NCI-H1694 treated with DMSO at 0.1 percent for 48 hours (cell line): ENCODE measurements at regions not wholly inside any gene's neighbourhood (a gene's known extent, or its start where the extent isn't known, plus 50 kb on each side); places are given as distances from the start of the nearest gene placed in this dataset.

Experiments used
- DNase-seq: peaks from one replicate; lab custom pipeline; 2025; lab: John Stamatoyannopoulos, UW

DNA sequence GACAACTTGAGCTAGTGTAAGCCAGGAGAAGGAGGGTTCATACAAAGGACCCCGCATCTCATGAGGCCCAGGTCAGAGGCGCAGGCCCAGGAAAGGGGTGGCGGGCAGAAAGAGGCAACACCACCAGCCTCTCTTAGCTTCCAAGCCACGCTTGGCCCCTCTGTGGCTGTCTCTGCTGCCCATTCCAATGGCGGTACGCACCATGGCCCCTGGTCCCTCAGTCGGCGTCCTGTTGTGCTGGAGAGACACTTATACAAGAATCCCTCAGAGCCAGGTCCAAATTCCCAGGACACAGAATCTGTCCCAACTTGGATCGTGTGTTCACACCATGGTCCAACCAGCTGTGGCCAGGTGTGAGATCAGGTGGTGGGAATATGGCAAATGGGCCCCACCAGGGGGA lies 127.0 kb upstream of the CDH4 start:
- DNase-seq = no peak

DNA sequence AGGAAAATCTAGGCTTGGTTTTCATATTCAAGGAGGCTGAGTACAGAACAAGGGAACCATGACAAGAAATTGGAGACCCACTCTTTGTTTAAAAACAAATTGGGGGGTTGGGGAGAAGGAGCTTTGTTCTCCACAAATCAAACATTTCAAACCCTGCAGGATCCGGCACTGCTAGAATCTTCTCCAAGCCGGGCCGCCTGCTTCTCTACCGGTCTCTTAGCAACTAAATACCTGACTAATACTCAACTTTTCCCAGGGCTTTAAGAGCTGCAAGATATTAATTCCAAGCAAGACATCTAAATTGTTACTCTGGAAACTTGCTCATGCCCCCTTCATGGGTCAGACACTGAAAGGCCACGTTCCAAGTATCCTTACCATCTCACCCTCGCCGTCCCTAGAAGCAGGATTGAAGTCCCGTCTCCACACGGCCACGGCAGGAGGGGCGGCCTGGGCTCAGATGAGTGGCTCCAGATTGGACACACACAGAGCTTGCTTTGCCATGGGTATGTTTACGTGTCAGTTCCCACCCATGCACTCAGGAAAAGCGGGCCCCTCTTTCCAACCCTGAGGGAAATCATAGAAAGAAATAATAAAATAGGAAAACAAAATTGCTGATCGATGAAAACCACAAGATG lies 126.4 kb upstream of the CDH4 start:
- DNase-seq = no peak

DNA sequence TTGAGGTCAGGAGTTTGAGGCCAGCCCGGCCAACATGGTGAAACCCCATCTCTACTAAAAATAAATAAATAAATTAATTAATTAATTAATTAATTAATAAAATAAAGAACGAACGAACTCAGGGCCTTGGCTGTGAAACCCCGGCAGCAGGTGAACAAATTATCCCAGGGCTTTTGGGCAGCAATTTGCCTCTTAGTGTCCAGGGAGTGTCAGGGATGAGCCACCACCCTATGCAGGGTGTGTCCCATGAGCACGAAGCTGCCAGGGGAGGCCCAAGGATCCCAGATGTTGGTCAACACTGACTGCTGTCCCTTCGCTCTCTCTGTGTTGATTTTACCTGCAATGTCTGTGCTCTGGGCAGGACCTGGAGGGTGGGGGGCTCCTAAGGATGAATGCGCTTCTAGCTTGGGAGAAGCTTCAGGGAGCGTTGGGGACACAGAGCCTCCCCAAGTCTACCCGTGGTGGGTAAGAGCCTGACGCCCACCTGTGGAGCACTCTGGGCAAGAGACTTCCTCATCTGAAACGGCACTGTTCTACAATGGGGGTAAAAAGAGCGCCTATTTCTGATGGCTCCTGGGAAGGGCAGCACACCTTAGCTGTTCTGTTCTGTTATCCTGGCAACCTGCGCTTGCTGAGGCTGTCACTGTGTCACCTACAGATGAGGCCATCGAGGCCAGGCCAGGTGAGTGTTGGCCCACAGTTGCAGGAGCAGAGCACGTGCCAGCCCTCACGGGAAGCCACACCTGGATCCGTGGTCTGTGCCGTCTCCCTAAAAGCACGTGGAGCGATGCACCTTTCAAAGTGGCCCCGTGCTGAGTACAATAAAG lies 125.5 kb upstream of the CDH4 start:
- DNase-seq = no peak

DNA sequence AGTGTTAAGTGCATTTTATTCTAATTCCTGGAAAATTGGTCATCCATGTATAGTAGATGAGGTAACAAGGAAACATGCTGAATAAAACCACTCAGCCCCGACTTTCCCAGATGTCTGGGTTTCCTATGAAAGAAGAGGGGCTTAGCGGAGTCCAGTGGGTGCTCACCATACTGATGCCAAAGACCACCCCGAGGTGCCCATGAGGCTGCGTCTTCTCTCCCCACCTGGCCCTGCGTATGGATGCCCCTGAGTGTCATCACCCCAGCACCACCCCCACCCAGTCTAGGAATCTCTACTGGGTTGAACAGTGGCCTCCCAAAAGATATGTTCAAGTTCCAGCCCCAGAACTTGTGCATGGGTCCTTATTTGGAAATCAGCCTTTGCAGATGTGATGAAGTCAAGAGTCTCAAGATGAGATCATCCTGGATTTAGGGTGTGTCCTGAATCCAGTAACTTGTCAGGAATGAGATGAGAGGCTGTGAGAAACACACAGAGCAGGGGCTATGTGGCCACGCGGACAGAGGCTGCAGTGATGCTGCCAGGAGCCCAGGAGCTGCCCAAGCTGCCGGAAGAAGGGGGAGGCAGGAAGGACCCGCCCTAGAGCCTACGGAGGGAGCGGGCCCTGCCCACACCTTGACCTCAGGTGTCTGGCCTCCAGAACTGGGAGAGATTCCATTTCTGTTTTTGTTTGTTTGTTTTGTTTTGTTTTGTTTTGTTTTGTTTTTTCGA lies 124.6 kb upstream of the CDH4 start:
- no peak for DNase-seq

DNA sequence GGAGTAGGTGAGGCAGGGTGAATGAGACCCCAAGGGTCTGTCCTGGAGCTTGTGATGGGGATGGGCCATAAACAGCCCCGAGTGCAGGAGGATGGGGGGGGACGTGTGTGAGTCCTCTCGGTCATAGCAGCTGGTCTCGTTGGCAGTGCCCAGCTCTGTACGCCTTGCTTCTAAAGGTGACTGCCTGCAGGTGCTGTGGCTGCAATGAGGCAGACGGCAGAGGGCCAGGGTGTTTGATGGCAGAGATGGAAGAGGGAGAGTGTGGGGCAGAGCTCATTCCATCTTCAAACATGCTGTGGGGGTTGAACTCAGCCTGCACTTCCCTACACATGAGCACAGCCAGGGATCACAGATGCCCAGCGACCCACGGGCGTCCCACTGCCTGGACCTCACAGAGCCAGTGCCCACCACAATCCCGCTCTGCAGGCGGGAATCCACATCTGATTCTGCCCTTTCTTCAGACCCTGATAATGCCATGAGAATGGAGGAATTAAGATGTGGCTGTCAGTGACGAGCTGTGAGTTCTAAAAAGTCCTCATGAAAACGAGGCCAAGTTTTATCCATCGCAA lies 123.3 kb upstream of the CDH4 start:
- no peak for DNase-seq

DNA sequence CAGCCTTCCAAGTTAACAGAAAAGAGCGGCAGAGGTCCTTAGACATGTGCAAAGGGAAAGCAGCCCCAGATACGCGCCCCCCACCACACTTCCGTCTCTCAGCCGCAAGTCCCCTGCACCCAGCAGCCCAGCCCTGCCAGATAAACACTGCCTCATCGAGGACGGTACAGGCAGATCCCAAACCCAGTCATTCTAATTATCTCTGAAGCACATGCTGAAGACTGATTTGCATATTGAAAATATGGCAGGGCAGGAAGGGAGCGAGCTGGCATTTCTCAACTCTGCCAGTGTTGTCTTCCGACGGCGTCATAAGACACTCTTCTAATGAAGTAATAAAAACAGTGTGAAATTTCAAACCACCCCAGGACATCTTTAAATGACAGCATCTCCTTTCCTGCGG lies 122.8 kb upstream of the CDH4 start:
- no peak for DNase-seq

DNA sequence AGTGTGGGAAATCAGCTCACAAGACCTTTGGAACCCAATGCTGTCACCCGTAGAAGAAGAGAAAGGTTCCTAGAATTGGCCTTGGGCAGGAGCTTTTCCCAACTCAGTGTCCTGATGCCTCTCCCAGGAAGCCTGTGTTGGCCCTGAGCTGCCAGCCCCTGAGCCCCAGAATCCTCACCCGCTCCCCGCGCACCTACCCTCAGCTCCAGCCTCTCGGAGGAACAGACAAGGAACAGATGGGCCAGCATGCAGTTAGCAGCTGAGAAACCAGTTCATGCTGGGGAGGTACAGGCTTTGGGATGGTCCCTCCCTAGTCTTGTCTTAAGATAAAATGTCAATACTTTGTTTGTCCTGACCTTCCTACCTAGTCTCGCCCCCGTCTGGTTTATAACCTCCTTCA lies 121.9 kb upstream of the CDH4 start:
- no peak for DNase-seq

DNA sequence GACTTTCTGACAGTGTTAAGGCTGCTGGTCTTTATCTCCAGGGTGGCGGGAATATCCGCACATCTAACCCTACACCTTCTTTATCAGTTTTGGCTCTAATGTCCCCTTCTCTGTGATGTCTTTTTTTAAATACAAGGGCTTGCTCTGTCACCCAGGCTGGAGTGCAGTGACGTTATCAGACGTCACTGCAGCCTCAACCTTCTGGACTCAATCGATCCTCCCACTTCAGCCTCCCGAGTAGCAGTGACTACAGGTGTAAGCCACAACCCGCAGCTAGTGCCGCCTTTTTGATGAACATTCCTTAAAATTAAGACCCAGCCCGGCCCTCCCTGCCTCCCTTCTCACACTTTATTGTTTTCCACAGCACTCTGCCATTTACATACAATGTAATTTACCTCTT lies 120.1 kb upstream of the CDH4 start:
- DNase-seq = no peak

DNA sequence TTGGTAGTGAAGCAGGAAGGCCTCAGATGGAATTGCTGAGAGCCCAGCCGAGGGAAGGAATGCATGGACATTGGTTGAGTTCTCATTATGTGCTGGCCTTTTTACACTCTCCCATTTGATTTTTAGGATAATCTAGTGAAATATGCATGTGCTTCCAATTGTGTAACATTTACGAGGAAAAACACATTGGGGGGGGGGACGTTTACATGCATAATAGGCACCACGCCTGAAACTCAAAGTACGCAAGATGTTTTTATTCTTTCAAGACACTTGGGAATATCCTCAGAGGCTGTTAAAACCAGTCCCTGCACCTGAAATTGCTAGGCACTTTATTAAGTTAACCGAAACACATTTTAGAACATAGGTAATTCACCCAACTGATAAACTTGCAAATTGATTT lies 118.5 kb upstream of the CDH4 start:
- DNase-seq = no peak

DNA sequence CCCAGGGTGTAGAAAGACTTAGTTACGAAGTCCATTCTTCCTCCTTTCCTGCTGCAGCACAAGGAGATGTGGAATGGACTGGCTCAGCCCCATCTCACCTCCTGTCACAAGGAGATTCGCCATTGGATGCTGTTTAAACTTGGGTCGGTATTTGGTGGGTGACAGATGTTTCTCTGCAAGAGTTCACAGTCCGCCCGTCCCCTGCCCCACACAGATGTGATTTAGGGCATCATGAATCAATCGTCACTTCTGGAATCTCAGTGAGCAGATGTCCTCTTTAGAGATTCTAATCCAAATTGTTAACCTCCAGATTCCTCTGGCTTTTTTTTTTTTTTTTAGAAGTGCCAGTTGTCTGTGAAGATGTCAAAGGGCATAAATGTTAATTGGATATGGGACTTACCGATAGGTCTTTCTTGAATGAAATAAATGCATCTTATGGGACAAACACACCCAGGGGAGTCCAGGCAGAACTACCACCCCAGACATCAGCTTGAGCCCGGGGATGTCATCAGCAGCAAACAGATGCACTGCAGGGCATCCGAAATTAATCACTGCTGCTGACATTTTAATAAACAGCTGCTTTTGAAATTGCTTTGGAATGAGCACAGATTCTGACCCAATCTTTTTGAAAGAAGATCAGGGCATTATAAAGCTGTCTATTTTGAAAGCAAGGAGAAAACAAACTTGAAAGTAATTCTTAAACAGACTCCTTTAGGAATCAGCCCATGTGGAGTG lies 117.6 kb upstream of the CDH4 start:
- DNase-seq = no peak

DNA sequence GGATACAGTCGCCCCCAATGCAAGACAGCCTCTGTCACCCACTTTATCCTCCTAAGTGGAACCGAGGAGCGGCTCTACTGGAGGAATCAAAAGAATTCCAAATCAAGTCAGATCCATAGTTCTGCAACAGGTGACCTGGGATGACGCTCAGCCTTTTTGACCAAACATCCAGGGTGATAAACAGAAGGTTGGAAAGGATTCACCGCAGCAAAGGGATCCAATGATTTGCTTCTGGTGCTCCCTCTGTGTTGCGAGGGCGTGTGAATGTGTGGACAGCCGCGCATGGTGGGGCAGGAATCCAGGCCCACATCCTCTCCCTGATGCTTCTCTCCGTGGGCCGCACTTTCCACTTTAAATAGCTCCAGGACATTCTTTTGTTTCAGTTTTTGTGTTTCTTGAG lies 116.8 kb upstream of the CDH4 start:
- DNase-seq = no peak

DNA sequence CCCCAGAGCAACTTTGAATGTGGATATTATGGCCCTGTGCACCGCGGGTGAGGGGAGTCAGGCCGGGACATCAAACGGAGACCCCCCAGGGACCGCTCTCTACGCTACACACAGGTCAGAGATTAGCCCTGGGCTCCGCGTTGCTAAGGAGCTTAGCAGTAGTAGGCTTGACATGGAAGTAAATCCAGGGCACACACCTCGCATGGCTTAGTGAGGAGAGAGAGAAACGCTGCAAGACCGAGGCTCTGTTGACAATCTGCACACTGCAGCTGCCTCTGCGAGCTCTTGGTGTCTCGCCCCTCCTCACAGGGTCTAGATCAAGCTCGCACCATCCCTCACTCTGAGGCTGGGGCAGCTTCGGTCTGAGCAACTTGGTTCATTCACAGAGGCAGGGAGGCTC lies 116.1 kb upstream of the CDH4 start:
- no peak for DNase-seq

DNA sequence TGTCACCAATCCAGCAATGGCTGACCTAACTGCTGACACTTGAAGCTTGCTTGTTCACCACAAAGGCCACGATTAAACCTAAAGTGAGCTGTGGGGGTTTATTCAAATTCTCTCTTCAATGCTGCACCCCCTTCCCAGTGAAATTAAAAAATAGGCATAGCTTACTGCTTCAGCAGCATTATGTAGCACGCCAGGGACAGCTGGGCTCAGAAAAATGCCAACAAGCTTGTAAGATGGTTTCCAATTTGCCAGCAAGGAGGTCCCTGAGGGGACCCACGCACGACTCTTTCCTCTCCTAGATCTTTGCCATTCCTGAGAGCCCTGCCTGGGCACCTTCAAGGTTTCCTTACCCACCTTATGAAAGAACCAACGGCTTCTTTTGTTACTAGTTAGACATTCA lies 113.5 kb upstream of the CDH4 start:
- DNase-seq = no peak

DNA sequence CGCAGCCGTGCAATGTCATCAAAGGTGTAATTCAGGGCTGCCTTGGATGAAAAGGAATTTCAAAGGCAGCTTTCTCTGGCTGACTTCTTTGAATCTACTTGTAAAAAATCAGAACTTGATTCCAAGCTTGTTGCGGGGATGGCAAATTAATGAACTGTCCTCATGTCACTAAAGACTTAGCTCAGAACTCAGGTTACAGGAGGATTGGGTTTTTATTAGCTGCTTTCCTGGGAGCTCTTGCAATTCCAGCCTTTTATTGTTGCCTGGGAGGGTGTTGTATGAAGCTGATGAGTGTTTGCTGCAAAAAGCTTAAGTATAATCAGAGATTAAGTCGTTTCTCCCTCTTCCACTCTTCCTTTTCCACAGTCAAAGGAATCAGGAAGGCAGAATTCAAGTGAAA lies 113.0 kb upstream of the CDH4 start:
- DNase-seq = no peak

DNA sequence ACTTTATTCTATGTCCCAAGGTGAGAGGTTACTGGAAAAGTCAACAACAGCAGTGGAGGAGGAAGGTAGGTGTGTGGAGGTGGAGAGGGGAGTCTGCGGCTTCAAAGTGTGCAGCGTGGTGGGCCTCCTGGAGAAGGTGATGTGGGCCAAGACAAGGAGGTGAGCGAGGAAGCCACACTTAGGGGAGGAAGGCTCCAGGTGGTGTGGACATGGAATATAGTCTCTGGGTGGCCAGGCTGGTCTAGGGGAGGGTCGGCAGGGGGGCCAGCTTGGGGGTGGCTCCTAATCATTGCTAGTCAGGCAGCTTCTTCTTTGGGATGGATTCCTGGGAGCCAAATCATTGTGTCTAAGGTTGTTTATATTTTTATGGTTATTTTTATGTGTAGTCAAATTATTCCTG lies 111.5 kb upstream of the CDH4 start:
- DNase-seq = no peak

DNA sequence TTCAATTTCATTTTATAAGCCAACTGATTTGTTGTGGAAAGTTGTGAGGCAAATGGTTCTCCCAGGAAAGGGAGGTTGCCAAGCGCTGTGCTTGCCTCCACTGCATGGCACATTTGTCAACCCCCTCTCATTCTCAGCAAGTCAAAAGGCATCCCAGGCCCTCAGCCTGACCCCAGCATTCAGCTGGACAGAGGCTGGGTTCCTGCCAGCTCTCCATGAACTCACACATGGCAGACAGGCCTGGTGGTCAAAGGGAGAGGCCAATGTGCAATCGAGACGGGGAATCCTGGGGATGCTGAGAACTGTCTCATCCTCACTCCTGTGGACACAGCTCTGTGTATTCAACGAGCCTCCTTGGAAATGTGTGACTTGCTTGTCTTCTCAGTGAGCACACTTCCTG lies 106.0 kb upstream of the CDH4 start:
- DNase-seq = no peak

DNA sequence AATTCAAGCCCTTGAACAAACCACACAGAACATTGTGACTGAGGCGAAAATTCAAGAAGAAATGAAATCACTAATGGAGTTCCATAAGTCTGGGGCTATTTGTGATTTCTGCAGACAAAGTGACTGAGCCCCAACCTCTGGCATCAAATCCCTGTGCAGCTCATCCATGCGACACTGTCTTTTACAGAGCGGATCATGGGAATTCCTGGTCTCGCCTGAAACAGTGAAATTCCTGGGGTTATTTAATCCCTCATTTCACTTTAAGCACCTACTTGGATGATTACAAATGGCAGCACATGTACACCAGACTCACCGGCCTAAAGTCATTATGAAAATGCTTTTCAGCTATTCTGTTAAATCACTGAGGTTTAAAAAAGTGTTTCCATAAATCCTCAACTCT lies 102.4 kb upstream of the CDH4 start:
- no peak for DNase-seq

DNA sequence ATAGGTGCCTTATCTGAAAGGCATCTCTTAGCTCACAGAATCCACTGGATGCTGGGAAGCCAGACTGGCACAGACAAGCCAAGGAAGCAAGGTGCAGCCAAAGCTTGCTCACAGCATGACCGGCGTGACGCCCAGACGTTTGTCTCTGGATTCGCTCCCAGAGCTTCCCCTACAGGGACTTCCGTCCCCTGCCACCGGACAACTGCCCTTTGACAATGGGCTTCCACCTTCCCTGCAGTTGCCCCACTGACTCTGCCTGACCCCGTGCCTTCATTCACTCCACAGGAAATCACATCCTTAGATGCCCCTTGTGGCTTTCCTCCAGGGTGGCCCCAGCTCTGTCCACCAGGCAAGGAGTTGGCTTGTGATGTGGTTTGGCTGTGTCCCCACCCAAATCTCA lies 94.8 kb upstream of the CDH4 start:
- DNase-seq = no peak

DNA sequence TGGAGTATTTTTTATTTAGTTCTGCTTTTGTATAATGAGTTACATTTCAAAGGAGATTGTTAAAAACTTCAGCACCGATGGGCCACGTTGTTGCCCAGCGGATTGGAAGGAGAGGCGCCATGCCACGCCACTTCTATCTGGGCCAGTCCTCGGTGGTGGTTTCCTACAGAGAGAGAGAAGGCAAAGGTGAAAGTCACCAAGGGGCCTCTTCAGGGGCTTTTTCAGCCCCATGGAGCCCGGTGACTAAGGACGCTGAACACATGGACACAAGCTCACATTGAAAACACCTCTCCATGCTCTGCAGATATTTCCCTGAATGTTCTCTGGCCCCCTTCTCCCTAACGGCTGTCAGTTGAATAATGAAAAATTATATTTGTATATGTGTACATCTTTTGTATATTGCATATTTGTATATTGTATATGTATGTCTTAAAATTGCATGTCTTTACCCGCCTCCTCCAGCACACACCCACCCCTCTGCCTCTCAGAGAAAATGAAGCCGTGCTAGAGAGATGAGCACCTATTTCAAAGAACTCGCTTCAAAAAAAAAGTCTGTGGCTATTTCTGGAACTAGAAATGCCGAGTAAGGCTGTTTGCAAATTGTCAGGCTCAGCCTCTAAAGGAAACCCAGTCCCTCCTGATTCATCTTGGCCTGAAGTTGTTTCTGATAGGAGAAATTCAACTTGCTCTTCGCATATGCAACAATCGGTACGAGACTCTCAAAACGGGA lies 91.9 kb upstream of the CDH4 start:
- no peak for DNase-seq

DNA sequence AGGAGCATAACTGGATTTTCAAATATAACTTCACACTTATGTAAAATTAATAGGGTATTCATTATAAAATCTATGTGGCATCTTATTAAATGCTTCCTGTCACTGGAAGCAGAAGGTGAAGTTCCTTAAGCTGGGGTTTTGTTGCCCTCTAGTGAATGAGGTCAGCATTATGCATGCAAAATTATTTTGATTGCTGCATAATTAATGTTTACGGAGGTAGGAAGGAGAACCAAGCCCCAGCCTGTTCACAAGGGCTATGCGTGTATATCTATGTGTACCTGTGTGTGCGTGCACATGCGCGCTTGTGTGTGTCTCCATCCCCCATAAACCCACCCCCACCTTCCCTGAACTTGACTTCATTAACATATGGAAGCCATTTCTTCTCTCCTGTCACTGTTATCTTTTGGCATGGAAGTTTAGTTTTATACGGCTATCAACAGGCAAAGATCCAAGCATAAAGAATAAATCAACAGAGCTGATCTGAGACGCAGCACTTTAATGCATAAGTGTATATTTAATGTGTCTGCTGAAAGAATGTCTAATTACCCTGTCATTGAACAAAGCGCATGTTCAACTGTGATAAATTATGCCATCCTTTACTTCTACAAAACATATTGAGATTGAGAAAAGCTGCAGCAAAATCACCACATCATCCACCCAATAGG lies 90.2 kb upstream of the CDH4 start:
- no peak for DNase-seq

DNA sequence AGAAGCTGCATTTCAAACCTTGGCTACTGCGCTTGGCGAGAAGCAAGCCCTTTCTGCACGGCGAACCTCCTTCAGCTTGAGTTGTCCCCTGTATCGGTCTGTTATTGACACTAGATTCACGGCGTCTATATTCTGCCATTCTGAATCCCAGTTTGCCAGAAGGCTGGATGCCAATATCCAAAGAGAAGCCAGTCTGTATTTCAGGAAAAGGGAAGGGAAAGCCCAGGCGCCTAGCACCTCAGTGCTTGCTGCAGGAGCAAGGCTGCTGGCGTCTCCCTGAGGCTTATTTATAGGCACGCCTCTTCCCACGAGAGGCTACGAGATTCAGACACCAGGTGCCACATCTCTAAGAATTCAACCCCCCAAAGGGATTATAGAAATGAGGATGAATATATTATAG lies 89.6 kb upstream of the CDH4 start:
- DNase-seq = no peak
